GM04504 (cell line): ENCODE measurements at regions not wholly inside any gene's neighbourhood (a gene's known extent, or its start where the extent isn't known, plus 50 kb on each side); places are given as distances from the start of the nearest gene placed in this dataset.
A peak's percentile ranks its signal among the peaks of the same experiment; 100 is the strongest.
"Not testable (repeated sequence)": the region's sequence is repeated elsewhere in the genome, so short reads cannot be mapped to it uniquely, and the experiment has no call there.

Experiments used
- DNase-seq: peaks from one replicate; pipeline ENCODE4 v3.0.0-alpha.2; 2012; ENCODE audit warnings: low read depth

GRCh38 chr1:173342736-173343135 is 134.4 kb upstream of the PRDX6 start:
- DNase-seq = no peak

GRCh38 chr1:173344034-173344743 is 132.9 kb upstream of the PRDX6 start:
- DNase-seq = no peak

GRCh38 chr1:173347282-173347818 is 129.8 kb upstream of the PRDX6 start:
- DNase-seq = no peak

DNA sequence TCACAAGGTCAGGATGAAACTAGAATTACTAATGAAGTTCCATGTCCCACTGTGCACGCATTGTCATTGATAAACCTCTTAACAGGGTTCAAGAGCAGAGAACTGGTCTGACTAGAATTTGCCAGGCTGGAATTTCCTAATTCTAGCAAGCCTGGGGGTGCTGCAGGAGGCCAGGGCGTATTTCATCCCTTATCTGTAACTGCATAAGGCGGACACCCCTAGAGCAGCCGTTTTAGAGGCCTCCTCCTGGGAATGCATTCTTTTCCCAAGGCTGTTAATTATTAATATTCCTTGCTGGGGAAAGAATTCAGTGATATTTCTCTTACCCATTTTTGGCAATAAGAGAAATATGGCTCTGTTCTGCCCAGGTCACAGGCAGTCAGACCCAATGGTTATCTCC is 124.5 kb upstream of the PRDX6 start:
- not testable (repeated sequence) for DNase-seq

- DNase-seq = no peak
These were observed 123.8 kb upstream of the PRDX6 start for GRCh38 chr1:173353350-173353749.

DNA sequence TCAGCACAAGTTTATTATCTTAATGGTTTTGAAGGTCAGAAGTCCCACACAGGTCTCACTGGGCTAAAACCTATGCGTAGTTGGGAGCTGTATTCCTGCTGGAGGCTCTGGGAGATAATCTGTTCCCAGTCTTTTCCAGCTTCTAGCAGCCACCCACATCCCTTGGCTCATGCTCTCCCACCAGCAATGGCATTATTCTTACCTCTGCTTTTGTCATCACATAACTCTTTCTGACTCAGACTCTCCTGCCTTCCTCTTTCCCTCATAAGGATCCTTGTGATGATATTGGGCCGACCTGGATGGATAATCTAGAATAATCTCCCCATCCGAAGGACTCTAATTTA is 122.2 kb upstream of the PRDX6 start:
- DNase-seq = no peak

DNA sequence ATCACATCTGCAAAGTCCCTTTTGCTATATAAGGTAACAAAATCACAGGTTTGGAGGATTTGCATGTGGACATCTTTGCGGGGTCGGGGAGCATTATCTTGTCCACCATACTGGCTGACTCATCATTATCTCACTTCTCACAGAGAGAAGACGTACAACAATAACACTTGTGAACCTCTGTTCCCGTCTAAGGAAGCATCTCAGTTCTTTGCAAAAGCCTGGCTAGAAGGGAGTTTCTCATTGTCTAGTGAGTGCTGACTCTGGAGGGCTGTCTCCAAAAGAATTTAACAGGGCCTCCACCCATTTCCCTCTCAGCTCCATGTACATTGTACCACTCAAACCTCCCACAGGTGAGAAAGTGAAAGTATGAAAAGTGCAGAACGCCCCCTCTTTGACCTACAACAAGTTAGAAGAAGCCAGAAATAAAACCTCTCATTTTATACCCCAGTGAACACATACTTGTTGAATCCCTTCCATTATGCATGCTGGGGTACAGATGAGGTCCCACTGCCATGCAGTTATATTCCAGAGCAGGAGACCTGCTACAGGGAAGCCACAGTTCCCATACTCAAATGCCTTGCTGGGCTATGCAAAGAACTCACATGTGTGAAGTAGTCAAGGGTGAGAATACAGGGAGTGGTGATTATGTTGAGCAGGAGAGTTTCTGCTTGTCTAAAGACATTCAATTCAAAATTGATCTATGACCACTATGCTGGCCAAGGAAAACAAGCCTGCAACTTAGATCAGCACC is 121.7 kb upstream of the PRDX6 start:
- DNase-seq = no peak

GRCh38 chr1:173356191-173356762 is 120.9 kb upstream of the PRDX6 start:
- DNase-seq = no peak

DNA sequence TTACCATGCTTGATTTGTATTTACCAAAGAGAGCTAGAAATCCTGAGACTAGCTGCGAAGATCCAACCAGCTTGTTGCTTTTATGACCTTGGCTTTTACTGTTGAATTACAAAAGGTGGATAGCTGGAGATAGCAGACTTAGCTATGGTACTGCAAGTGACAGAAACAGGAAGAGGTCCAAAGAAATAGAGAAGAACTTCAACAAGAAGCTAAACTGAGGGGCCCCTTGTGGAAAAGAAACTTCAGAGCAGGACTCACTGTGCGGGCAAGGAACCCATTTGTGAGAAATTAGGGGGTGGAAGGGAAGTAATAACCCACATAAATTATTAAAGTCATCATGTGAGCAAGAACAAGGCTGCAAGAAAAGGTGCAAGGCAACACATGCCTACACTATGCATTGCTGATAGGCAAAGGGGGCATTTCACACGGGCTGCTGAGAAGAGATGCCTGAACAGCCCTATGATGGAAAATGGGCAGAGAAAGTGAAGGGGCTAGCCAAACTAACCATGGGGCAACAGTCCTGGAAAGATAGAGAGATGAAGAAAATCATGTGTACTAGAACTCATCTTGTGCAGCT is 116.6 kb upstream of the PRDX6 start:
- DNase-seq = no peak

DNA sequence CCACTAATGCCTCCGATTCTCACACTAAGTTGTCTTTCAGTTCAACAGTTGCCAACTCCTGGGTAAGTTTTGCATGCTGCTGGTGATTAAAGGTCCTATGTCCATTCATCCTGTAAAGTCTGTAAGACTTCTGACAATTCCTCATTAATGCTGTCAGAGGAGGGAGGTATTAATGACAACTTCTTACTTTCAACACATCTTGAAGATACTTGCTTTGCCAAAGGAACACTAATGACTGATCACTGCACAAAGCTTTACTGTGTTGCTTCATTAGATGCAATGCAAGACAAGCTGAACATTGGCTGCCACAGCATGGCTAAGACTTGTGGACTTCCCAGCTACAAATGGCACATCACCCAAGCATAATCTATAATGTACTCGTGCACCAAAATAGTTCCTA is 114.6 kb upstream of the PRDX6 start:
- no peak for DNase-seq

GRCh38 chr1:173364827-173365226 is 112.3 kb upstream of the PRDX6 start:
- DNase-seq = no peak

DNA sequence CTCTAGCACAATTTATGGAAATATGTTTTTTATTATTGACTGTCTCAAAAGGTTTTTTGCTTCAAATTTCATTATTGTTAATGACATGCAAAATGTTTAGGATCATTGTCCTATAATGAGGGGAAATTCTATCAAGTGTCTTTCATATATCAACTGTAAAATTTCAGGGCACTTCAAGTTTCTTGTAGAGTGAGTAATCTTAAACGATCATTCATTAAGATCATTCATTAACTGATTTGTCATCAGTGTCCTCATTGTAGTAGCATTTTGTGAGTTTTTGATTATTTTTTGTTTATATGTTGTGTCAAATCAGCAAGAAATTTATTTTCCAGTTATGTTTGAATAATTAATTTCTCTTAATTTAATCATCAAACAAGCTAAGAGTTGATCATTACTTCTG is 111.8 kb upstream of the PRDX6 start:
- DNase-seq = no peak

DNA sequence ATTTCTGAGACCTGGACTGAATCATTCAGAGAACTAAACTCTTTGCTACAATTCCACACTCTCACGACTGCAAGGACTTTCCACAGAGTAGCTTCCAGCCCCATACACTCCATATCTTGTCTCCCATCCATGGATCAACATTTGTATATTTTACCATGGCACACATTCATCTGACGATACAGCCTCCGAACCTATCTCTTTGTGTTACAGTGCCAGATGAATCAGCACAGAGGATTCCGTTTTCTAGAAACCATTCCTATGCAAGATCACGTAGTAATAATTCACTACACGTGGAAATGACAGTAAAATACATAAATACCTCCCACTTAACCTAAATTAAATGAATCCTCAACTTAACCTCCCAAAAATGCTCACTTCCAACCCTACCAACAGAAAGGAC is 110.0 kb upstream of the PRDX6 start:
- no peak for DNase-seq

DNA sequence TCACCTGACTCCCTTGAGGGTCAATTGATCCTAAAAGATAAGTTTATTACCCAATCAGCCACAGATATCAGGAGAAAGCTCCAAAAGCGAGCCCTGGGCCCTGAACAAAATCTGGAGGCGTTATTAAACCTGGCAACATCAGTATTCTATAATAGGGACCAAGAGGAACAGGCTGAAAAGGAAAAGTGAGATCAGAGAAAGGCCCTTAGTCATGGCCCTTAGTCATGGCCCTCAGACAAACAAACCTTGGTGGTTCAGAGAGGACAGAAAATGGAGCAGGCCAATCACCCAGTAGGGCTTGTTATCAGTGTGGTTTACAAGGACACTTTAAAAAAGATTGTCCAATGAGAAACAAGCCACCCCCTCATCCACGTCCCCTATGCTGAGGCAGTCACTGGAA is 106.5 kb upstream of the PRDX6 start:
- DNase-seq = not testable (repeated sequence)

GRCh38 chr1:173376065-173376464 is 101.1 kb upstream of the PRDX6 start:
- not testable (repeated sequence) for DNase-seq

GRCh38 chr1:173377266-173377665 is 99.9 kb upstream of the PRDX6 start:
- DNase-seq = no peak

DNA sequence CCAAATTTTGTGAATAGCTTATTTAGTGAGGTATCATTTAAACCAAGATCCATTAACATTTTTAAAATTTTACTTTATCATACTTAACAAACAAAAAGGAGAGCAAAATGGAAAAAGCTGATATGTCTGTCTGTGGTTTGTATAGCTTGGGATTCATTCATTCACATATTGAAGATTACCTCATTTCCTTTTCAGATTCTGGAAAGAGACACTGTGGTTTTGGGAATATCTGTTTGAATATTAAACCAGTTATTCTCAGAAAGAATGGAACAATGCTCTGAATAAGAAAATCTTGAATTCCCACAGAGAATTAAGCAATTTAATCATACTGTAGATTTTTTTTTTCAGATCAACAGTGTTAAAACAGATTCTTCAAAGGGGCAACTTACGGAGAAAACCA is 93.8 kb upstream of the PRDX6 start:
- DNase-seq = no peak

GRCh38 chr1:173388352-173388751 is 88.8 kb upstream of the PRDX6 start:
- DNase-seq = no peak

- peak; percentile 93 for DNase-seq
These were observed 84.1 kb upstream of the PRDX6 start for GRCh38 chr1:173392895-173393658.

- peak; percentile 60 for DNase-seq
These were observed 83.5 kb upstream of the PRDX6 start for GRCh38 chr1:173393659-173394000.

DNA sequence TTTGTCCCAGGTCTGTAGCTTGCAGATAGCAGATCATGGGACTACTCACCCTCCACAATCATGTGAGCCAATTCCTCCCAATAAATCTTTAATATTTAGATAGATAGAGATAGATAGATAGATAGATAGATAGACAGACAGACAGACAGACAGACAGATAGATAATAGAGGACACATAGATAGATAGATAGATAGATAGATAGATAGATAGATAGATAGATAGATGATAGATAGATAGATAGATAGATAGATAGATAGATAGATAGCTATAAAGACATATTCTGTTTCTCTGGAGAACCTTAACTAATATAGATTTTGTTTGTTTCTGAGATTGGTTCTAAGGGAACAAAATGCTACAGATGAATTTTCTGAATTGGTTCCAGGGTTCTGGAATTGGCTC is 82.3 kb upstream of the PRDX6 start:
- DNase-seq = not testable (repeated sequence)

DNA sequence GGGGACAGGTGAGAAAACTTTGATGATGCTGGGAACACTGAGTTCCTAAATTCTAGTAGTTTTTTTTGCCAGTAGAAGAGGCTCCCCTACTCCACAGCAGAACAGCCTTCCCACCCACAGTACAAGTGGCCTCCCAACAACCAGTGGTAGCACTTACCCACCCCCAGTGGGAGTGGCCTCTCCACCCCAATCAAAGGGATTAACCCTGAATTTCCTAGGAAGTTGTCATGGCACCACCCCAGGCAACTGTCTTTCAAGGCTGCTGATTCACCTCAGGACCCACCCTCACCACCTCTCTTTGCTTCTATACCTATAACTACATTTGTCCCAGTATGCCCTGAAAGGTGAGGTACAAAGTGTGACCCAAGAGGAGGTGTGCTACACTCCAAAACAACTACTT is 81.4 kb upstream of the PRDX6 start:
- no peak for DNase-seq
